Uterus (tissue), 3 donors: ENCODE measurements at regions not wholly inside any gene's neighbourhood (a gene's known extent, or its start where the extent isn't known, plus 50 kb on each side); places are given as distances from the start of the nearest gene placed in this dataset.

ENCODE experiments used
- DNase-seq, 2 donors: peaks; one replicate each; pipeline ENCODE4 v3.0.0-alpha.2; 2019 to 2020
- H3K27ac ChIP-seq, 2 donors: fragments of 200-600 bp; sonication (generic); 1 replicate in 1 of 2; 2 replicates in 1 of 2; pipeline ENCODE4 v1.5.1; 2016 to 2018
- H3K27me3 ChIP-seq, 2 donors: fragments of 200-600 bp; sonication (generic); one replicate each; pipeline ENCODE4 v1.5.1; 2018 to 2019; ENCODE audit warnings: control low read depth in 1 of 2
- H3K36me3 ChIP-seq, 2 donors: fragments of 200-600 bp; sonication (generic); one replicate each; pipeline ENCODE4 v1.5.1; 2019; ENCODE audit warnings: control low read depth in 1 of 2
- H3K4me1 ChIP-seq, 2 donors: fragments of 200-600 bp; sonication (generic); one replicate each; pipeline ENCODE4 v1.5.1; 2018 to 2019; ENCODE audit warnings: control low read depth in 1 of 2
- H3K4me3 ChIP-seq, 2 donors: fragments of 200-600 bp; sonication (generic); 1 replicate in 1 of 2; 2 replicates in 1 of 2; pipeline ENCODE4 v1.5.1; 2018 to 2019; ENCODE audit warnings: mild to moderate bottlenecking in 1 of 2
- H3K9me3 ChIP-seq, 2 donors: fragments of 200-600 bp; sonication (generic); one replicate each; pipeline ENCODE4 v1.5.1; 2019; ENCODE audit warnings: control low read depth in 1 of 2
- POLR2A ChIP-seq, 2 donors: fragments of 450-650 bp; IDR thresholded peaks; one replicate each; pipeline ENCODE4 v1.6.1; 2016; ENCODE audit warnings: antibody characterized with exemption in 2 of 2, mild to moderate bottlenecking in 1 of 2, moderate library complexity in 1 of 2
- intact Hi-C: fragments of 100-400 bp; cut with DNase I; formaldehyde crosslinking; loops from one replicate; pipeline ENCODE4 v1.15.1; 2023; ENCODE audit warnings: low total_unique reads
- TF ChIP-seq, protein P1 (sequence below), 4 experiments: fragments of 200-600 bp in 2 of 4; fragments of 450-650 bp in 2 of 4; sonication (generic) in 2 of 4; IDR thresholded peaks; one replicate each; pipeline ENCODE4 v1.5.1; 2016 to 2019; ENCODE audit warnings: antibody characterized with exemption in 4 of 4, mild to moderate bottlenecking in 2 of 4, moderate library complexity in 1 of 4
- donor health status: DM: yes; HTN: yes; CAD: no.

DNA sequence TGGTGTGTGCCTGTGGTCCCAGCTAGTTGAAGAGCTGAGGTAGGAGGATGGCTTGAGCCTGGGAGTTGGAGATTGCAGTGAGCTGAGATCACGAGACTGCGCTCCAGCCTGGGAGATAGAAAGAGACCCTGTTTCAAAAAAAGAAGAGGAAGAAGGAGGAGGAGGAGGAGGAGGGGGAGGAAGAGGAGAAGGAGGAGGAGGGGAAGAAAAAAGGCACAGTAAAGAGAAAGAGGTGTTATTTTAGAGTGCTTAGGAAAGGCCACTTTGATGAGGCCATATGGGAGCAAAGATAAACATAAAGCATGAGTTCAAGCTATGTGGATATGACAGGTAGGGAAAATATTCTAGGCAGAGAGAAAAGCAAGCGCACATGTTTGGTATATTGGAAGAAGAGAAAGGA lies 154.1 kb upstream of the BTG1 start:
- no peak for DNase-seq
- Histone ChIP-seq H3K4me1 (no peaks in the 10 kb centered on the region), H3K4me3 (no peak overlapping the region), H3K36me3 (no peaks in the 10 kb centered on the region), H3K27me3 (no peaks in the 10 kb centered on the region), H3K9me3 (no peaks in the 10 kb centered on the region), H3K27ac (no peak overlapping the region)
- intact Hi-C loops = no loop called here
- TF ChIP-seq POLR2A (IDR thresholded peaks at IDR 0.05) = no peak
- TF ChIP-seq, protein P1, sequence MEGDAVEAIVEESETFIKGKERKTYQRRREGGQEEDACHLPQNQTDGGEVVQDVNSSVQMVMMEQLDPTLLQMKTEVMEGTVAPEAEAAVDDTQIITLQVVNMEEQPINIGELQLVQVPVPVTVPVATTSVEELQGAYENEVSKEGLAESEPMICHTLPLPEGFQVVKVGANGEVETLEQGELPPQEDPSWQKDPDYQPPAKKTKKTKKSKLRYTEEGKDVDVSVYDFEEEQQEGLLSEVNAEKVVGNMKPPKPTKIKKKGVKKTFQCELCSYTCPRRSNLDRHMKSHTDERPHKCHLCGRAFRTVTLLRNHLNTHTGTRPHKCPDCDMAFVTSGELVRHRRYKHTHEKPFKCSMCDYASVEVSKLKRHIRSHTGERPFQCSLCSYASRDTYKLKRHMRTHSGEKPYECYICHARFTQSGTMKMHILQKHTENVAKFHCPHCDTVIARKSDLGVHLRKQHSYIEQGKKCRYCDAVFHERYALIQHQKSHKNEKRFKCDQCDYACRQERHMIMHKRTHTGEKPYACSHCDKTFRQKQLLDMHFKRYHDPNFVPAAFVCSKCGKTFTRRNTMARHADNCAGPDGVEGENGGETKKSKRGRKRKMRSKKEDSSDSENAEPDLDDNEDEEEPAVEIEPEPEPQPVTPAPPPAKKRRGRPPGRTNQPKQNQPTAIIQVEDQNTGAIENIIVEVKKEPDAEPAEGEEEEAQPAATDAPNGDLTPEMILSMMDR (IDR thresholded peaks at IDR 0.05) = no peak

DNA sequence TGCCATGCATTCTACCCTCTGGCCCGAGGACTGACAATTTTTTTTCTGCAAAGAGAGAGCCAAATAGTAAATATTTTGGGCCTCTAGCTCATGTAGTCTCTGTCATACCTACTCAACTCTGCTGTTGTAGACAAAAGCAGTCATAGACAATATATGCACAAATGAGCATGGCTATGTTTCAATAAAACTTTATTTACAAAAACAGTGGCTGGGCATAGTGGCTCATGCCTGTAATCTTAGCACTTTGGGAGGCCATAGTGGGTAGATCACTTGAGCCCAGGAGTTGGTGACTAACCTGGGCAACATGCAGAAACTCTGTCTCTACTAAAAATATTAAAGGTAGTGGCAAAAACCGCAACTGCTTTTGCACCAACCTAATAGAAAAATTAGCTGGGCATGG lies 153.7 kb upstream of the BTG1 start:
- intact Hi-C loops = no loop called here
- TF ChIP-seq, protein P1 (IDR thresholded peaks at IDR 0.05) = no peak
- TF ChIP-seq POLR2A (IDR thresholded peaks at IDR 0.05) = no peak
- no peak overlapping the region for H3K4me3 ChIP-seq
- no peaks in the 10 kb centered on the region for H3K9me3 ChIP-seq
- no peaks in the 10 kb centered on the region for H3K27me3 ChIP-seq
- no peak for DNase-seq
- H3K27ac ChIP-seq = no peak overlapping the region
- no peaks in the 10 kb centered on the region for H3K4me1 ChIP-seq
- H3K36me3 ChIP-seq = no peaks in the 10 kb centered on the region

GRCh38 chr12:92297932-92298696 lies 152.5 kb upstream of the BTG1 start:
- TF ChIP-seq POLR2A (IDR thresholded peaks at IDR 0.05) = no peak
- TF ChIP-seq, protein P1 (IDR thresholded peaks at IDR 0.05) = no peak
- intact Hi-C loops = no loop called here
- no peaks in the 10 kb centered on the region for H3K9me3 ChIP-seq
- H3K36me3 ChIP-seq = no peaks in the 10 kb centered on the region
- no peak for DNase-seq
- H3K27me3 ChIP-seq = no peaks in the 10 kb centered on the region
- no peaks in the 10 kb centered on the region for H3K4me1 ChIP-seq
- no peak overlapping the region for H3K4me3 ChIP-seq
- H3K27ac ChIP-seq = peak overlapping the region; percentile 18 to 20

GRCh38 chr12:92297405-92297804 lies 151.8 kb upstream of the BTG1 start:
- Histone ChIP-seq H3K4me1 (no peaks in the 10 kb centered on the region), H3K9me3 (no peaks in the 10 kb centered on the region), H3K27me3 (no peaks in the 10 kb centered on the region), H3K27ac (peak overlapping the region; percentile 18 to 20), H3K36me3 (no peaks in the 10 kb centered on the region), H3K4me3 (no peak overlapping the region)
- DNase-seq = no peak
- intact Hi-C loops = no loop called here
- TF ChIP-seq, protein P1 (IDR thresholded peaks at IDR 0.05) = no peak
- no peak for TF ChIP-seq POLR2A (IDR thresholded peaks at IDR 0.05)

DNA sequence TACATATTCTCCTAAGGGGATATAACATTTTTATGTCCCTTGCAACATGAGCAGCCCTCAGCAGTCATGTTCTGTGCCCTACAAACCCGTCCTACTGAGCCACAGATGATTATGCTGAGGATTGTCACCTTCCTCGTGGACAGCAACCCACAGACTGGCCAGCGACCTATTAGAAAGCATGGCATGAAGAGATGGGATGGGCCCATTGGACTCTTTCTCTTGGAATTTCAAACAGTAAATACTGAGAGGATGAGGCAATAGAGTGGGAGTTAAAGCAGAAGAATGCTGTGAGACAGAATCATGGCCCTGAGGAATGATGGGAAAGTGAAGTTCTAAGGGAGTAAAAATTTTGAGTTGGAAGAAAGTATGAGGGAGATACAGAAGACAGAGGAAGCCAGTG lies 149.9 kb upstream of the BTG1 start:
- Histone ChIP-seq H3K27me3 (no peaks in the 10 kb centered on the region), H3K9me3 (no peaks in the 10 kb centered on the region), H3K36me3 (no peaks in the 10 kb centered on the region), H3K4me3 (no peak overlapping the region), H3K4me1 (no peaks in the 10 kb centered on the region), H3K27ac (no peak overlapping the region)
- TF ChIP-seq, protein P1 (IDR thresholded peaks at IDR 0.05) = no peak
- TF ChIP-seq POLR2A (IDR thresholded peaks at IDR 0.05) = no peak
- DNase-seq = no peak
- intact Hi-C loops = no loop called here
